H1 (cell line): ENCODE measurements at regions not wholly inside any gene's neighbourhood (a gene's known extent, or its start where the extent isn't known, plus 50 kb on each side); places are given as distances from the start of the nearest gene placed in this dataset.

Experiments used
- CTCF ChIA-PET: fragments of 300-600 bp; sonication (Branson Sonifier 250); formaldehyde crosslinking; loops from one replicate; lab custom pipeline; 2021; ENCODE audit not compliant: partially characterized antibody; lab: Charles Lee
- POLR2A ChIA-PET: fragments of 300-600 bp; sonication (Branson Sonifier 250); formaldehyde crosslinking; loops from one replicate; lab custom pipeline; 2021; ENCODE audit warnings: inconsistent platforms; ENCODE audit not compliant: partially characterized antibody; lab: Charles Lee
- DNase-seq, 2 experiments: peaks; one replicate each; pipeline versions ENCODE4 v3.0.0 to v3.0.0-alpha.2; 2010 to 2022; ENCODE audit warnings: low spot score in 2 of 2, low read depth in 1 of 2, mixed read lengths in 1 of 2
- FAIRE-seq: peaks from 2 replicates; lab custom pipeline; 2011; peaks lifted over from hg19 to GRCh38; lab: Jason Lieb, UNC
- H2AFZ ChIP-seq: 2 replicates; pipeline ENCODE4 v1.8.1; 2012; ENCODE audit warnings: low read length, inconsistent platforms
- H2AK5ac ChIP-seq: 2 replicates; pipeline ENCODE4 v1.6.1; 2013; ENCODE audit warnings: low read depth, low read length
- H2BK120ac ChIP-seq: replicated peaks from 2 replicates; pipeline ENCODE3; 2013; ENCODE audit warnings: low read depth, low read length, inconsistent platforms
- H2BK12ac ChIP-seq: 2 replicates; pipeline ENCODE4 v1.6.1; 2013; ENCODE audit warnings: low read depth, low read length
- H2BK15ac ChIP-seq: 2 replicates; pipeline ENCODE4 v1.6.1; 2013; ENCODE audit warnings: low read length
- H2BK20ac ChIP-seq: 2 replicates; pipeline ENCODE4 v1.6.1; 2013; ENCODE audit warnings: low read length
- H2BK5ac ChIP-seq: 2 replicates; pipeline ENCODE4 v1.6.1; 2013; ENCODE audit warnings: low read depth, low read length
- H3K14ac ChIP-seq: 2 replicates; pipeline ENCODE4 v1.6.1; 2013; ENCODE audit warnings: inconsistent platforms; ENCODE audit not compliant: insufficient read length
- H3K18ac ChIP-seq: 2 replicates; pipeline ENCODE4 v1.6.1; 2013; ENCODE audit warnings: low read length; ENCODE audit errors: extremely low read depth
- H3K23ac ChIP-seq: 2 replicates; pipeline ENCODE4 v1.6.1; 2013; ENCODE audit warnings: inconsistent platforms; ENCODE audit not compliant: insufficient read length
- H3K23me2 ChIP-seq: 2 replicates; pipeline ENCODE4 v1.6.1; 2013; ENCODE audit warnings: low read depth, low read length
- H3K27ac ChIP-seq: 2 replicates; pipeline ENCODE4 v1.6.1; 2011; ENCODE audit warnings: low read depth, low read length, inconsistent platforms
- H3K27me3 ChIP-seq, 4 experiments: replicated peaks in 1 of 4; 1 replicate in 1 of 4; 2 replicates in 3 of 4; pipeline versions ENCODE4 v1.6.1 to v1.8.1; 2011 to 2013; ENCODE audit warnings: low read length in 3 of 4, mild to moderate bottlenecking in 3 of 4, inconsistent platforms in 2 of 4, mixed read lengths in 2 of 4, moderate library complexity in 1 of 4; ENCODE audit not compliant: control insufficient read depth in 3 of 4, insufficient read depth in 3 of 4; ENCODE audit errors: extremely low read depth in 1 of 4
- H3K36me3 ChIP-seq, 4 experiments: 2 replicates each; pipeline versions ENCODE4 v1.6.1 to v1.8.1; 2011 to 2013; ENCODE audit warnings: mild to moderate bottlenecking in 4 of 4, low read length in 3 of 4, moderate library complexity in 2 of 4, control low read depth in 1 of 4, inconsistent platforms in 1 of 4; ENCODE audit not compliant: insufficient read depth in 4 of 4, control insufficient read depth in 2 of 4
- H3K4ac ChIP-seq: replicated peaks from 2 replicates; pipeline ENCODE3; 2013; ENCODE audit warnings: low read length, low read depth, mixed read lengths, inconsistent platforms; ENCODE audit not compliant: insufficient read length
- H3K4me1 ChIP-seq, 4 experiments: replicated peaks in 1 of 4; 1 replicate in 1 of 4; 2 replicates in 3 of 4; pipeline versions ENCODE4 v1.6.1 to v1.8.1; 2011 to 2013; ENCODE audit warnings: low read length in 3 of 4, inconsistent platforms in 2 of 4, mixed read lengths in 1 of 4; ENCODE audit not compliant: insufficient read depth in 4 of 4, control insufficient read depth in 3 of 4
- H3K4me2 ChIP-seq, 2 experiments: 2 replicates each; pipeline versions ENCODE4 v1.6.1 to v1.8.1; 2011 to 2013; ENCODE audit warnings: low read depth in 2 of 2, low read length in 2 of 2, control low read depth in 1 of 2, inconsistent platforms in 1 of 2, mild to moderate bottlenecking in 1 of 2; ENCODE audit not compliant: insufficient read depth in 1 of 2
- H3K4me3 ChIP-seq, 4 experiments: fragments of 200-600, 300-600 bp in 1 of 4; sonication (generic), shearing (Covaris generic), sonication (Bioruptor Twin) in 1 of 4; 2 replicates each; pipeline versions ENCODE4 v1.5.1 to v1.8.1; 2011 to 2016; ENCODE audit warnings: low read length in 4 of 4, low read depth in 3 of 4, control low read depth in 2 of 4, inconsistent platforms in 2 of 4, mild to moderate bottlenecking in 2 of 4, mixed read lengths in 1 of 4, moderate library complexity in 1 of 4; ENCODE audit not compliant: insufficient read depth in 2 of 4; ENCODE audit errors: extremely low read depth in 1 of 4
- H3K56ac ChIP-seq: replicated peaks from 2 replicates; pipeline ENCODE3; 2013; ENCODE audit warnings: low read depth, mild to moderate bottlenecking, mixed read lengths, low read length, inconsistent platforms; ENCODE audit not compliant: insufficient read length
- H3K79me1 ChIP-seq: 2 replicates; pipeline ENCODE4 v1.6.1; 2013; ENCODE audit warnings: low read depth, low read length, control low read depth
- H3K79me2 ChIP-seq, 2 experiments: 2 replicates each; pipeline versions ENCODE4 v1.6.1 to v1.8.1; 2012 to 2013; ENCODE audit warnings: low read length in 2 of 2, mild to moderate bottlenecking in 2 of 2, inconsistent platforms in 1 of 2; ENCODE audit not compliant: insufficient read depth in 2 of 2, control insufficient read depth in 1 of 2
- H3K9ac ChIP-seq, 4 experiments: replicated peaks in 1 of 4; 1 replicate in 1 of 4; 2 replicates in 3 of 4; pipeline versions ENCODE4 v1.6.1 to v1.8.1; 2011 to 2013; ENCODE audit warnings: low read depth in 3 of 4, low read length in 3 of 4, control low read depth in 2 of 4, mild to moderate bottlenecking in 2 of 4, moderate library complexity in 2 of 4, inconsistent platforms in 1 of 4; ENCODE audit errors: extremely low read depth in 1 of 4
- H3K9me3 ChIP-seq, 2 experiments: 2 replicates each; pipeline versions ENCODE4 v1.6.1 to v1.8.1; 2012 to 2013; ENCODE audit warnings: mild to moderate bottlenecking in 2 of 2, moderate library complexity in 2 of 2, control low read depth in 1 of 2, inconsistent platforms in 1 of 2, low read depth in 1 of 2, low read length in 1 of 2, mixed read lengths in 1 of 2; ENCODE audit not compliant: insufficient read depth in 2 of 2
- H4K20me1 ChIP-seq, 2 experiments: replicated peaks in 1 of 2; 2 replicates each; pipeline versions ENCODE3 to v1.8.1; 2011 to 2013; ENCODE audit warnings: inconsistent platforms in 2 of 2, low read length in 2 of 2, mild to moderate bottlenecking in 1 of 2; ENCODE audit not compliant: insufficient read depth in 2 of 2, control insufficient read depth in 1 of 2
- H4K5ac ChIP-seq: 2 replicates; pipeline ENCODE4 v1.6.1; 2013; ENCODE audit warnings: low read length, low read depth, mixed read lengths, inconsistent platforms; ENCODE audit not compliant: insufficient read length
- H4K8ac ChIP-seq: 2 replicates; pipeline ENCODE4 v1.8.0; 2013; ENCODE audit warnings: mild to moderate bottlenecking, moderate library complexity, low read length, inconsistent platforms; ENCODE audit not compliant: insufficient read depth; ENCODE audit errors: extremely low read depth
- H4K91ac ChIP-seq: replicated peaks from 2 replicates; pipeline ENCODE3; 2013; ENCODE audit warnings: low read length, mixed read lengths, inconsistent platforms; ENCODE audit not compliant: insufficient read length
- BRCA1 ChIP-seq: IDR thresholded peaks from 2 replicates; pipeline ENCODE4 v1.6.1; 2012; ENCODE audit warnings: low read depth, low read length, improper control_type of control experiment
- KDM1A ChIP-seq: fragments of 200-600, 300-600 bp; sonication (generic); IDR thresholded peaks from 2 replicates; pipeline ENCODE4 v1.7.1; 2016; ENCODE audit warnings: mild to moderate bottlenecking, low read length, borderline replicate concordance
- KDM4A ChIP-seq: IDR thresholded peaks from one replicate; pipeline ENCODE4 v1.7.1; 2012; ENCODE audit warnings: low read depth, mild to moderate bottlenecking, moderate library complexity, low read length, inconsistent platforms; ENCODE audit not compliant: severe bottlenecking
- MAFK ChIP-seq: IDR thresholded peaks from 2 replicates; pipeline ENCODE4 v1.6.1; 2012; ENCODE audit warnings: low read depth, mild to moderate bottlenecking, improper control_type of control experiment, low read length
- PHF8 ChIP-seq: fragments of 200-600 bp; sonication (generic); conservative IDR thresholded peaks from 2 replicates; pipeline ENCODE4 v1.7.1; 2012; ENCODE audit warnings: low read depth, mild to moderate bottlenecking, inconsistent platforms, low read length, moderate library complexity
- POLR2A ChIP-seq, 2 experiments: IDR thresholded peaks; 1 replicate in 1 of 2; 2 replicates in 1 of 2; pipeline ENCODE4 v1.6.1; 2011; ENCODE audit warnings: low read depth in 2 of 2, low read length in 2 of 2, mild to moderate bottlenecking in 2 of 2; ENCODE audit errors: control extremely low read depth in 1 of 2
- POU5F1 ChIP-seq: IDR thresholded peaks from 2 replicates; pipeline ENCODE4 v1.6.1; 2011; ENCODE audit warnings: low read depth, mild to moderate bottlenecking, low read length, moderate library complexity
- RBBP5 ChIP-seq: IDR thresholded peaks from 2 replicates; pipeline ENCODE4 v1.7.1; 2012; ENCODE audit warnings: low read depth, mild to moderate bottlenecking, inconsistent platforms, low read length, moderate library complexity, borderline replicate concordance
- SIN3A ChIP-seq, 2 experiments: IDR thresholded peaks in 1 of 2; conservative IDR thresholded peaks in 1 of 2; 2 replicates each; pipeline ENCODE4 v1.6.1; 2011 to 2012; ENCODE audit warnings: low read length in 2 of 2, improper control_type of control experiment in 1 of 2, low read depth in 1 of 2, mild to moderate bottlenecking in 1 of 2
- SIRT6 ChIP-seq: IDR thresholded peaks from one replicate; pipeline ENCODE4 v1.7.1; 2012; ENCODE audit warnings: low read length, inconsistent platforms
- SIX5 ChIP-seq: IDR thresholded peaks from 2 replicates; pipeline ENCODE4 v1.6.1; 2011; ENCODE audit warnings: mild to moderate bottlenecking, low read depth, low read length
- SUZ12 ChIP-seq: fragments of 200-600 bp; sonication (generic); IDR thresholded peaks from 2 replicates; pipeline ENCODE4 v1.6.1; 2012; ENCODE audit warnings: mild to moderate bottlenecking, inconsistent platforms, low read length, moderate library complexity, mixed read lengths
- TAF1 ChIP-seq: IDR thresholded peaks from 2 replicates; pipeline ENCODE4 v1.6.1; 2011; ENCODE audit warnings: mild to moderate bottlenecking, low read depth, low read length
- TAF7 ChIP-seq: optimal IDR thresholded peaks from 2 replicates; pipeline ENCODE3; 2011; ENCODE audit warnings: low read depth, mild to moderate bottlenecking, inconsistent platforms, low read length, moderate library complexity, borderline replicate concordance
- TBP ChIP-seq: IDR thresholded peaks from 2 replicates; pipeline ENCODE4 v1.6.1; 2011; ENCODE audit warnings: low read depth, low read length, improper control_type of control experiment
- TF ChIP-seq, protein P1 (sequence below): IDR thresholded peaks from 2 replicates; pipeline ENCODE4 v1.6.1; 2012; ENCODE audit warnings: inconsistent platforms

DNA sequence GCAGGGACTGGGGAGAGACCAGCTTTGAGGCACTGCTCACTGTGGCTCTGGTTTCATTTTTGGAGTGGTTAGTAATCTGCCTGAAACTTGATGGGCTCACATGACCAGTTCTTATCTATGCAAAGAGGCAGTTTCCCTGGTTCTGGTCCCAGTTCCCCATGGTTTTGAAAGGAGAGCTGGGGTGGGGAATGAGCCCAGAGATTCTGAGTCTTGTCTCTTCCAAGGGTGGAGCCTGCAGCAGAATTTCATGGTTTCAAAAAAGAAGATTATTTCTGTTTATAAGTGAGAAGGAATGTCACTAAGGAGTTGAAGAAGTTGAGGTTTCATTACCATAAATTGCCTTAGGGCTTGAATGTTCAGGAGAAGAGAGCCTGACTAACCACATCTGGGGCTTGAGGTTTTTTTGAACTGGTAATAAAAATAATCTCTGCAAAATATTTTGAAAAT is 190.2 kb upstream of the HABP2 start:
- no peaks in the 10 kb centered on the region for H3K4me1 ChIP-seq
- no peak overlapping the region for H3K4me2 ChIP-seq
- no peak overlapping the region for H3K27ac ChIP-seq
- H3K14ac ChIP-seq = no peak overlapping the region
- H2BK120ac ChIP-seq = no peak overlapping the region
- no peak overlapping the region for H2AFZ ChIP-seq
- no peaks in the 10 kb centered on the region for H3K79me1 ChIP-seq
- no peak overlapping the region for H4K8ac ChIP-seq
- H2AK5ac ChIP-seq = no peak overlapping the region
- no peaks in the 10 kb centered on the region; a peak in 1 of 7 replicates for H3K27me3 ChIP-seq
- H3K9me3 ChIP-seq = peaks cover 0 to 5% of the 10 kb centered on the region in 2 experiments; a peak in 1 of 4 replicates
- ChIA-PET CTCF (interaction anchor here (1.0 kb wide), 1 partner anchor 11 kb away, joined by 3 read pairs; no protein-coding TSS in a partner anchor), POLR2A (no interaction called here)
- H4K91ac ChIP-seq = no peak overlapping the region
- no peaks in the 10 kb centered on the region for H4K20me1 ChIP-seq
- FAIRE-seq (no peak), DNase-seq (no peak)
- H3K9ac ChIP-seq = no peak overlapping the region
- H3K23ac ChIP-seq = no peak overlapping the region
- H2BK20ac ChIP-seq = no peak overlapping the region
- H3K56ac ChIP-seq = no peak overlapping the region
- no peaks in the 10 kb centered on the region for H3K23me2 ChIP-seq
- H3K36me3 ChIP-seq = no peaks in the 10 kb centered on the region
- H3K79me2 ChIP-seq = no peaks in the 10 kb centered on the region
- no peak overlapping the region for H2BK5ac ChIP-seq
- H3K4ac ChIP-seq = no peak overlapping the region
- no peak overlapping the region for H2BK15ac ChIP-seq
- no peak overlapping the region for H4K5ac ChIP-seq
- H3K4me3 ChIP-seq = no peak overlapping the region
- H2BK12ac ChIP-seq = no peak overlapping the region
- no peak overlapping the region for H3K18ac ChIP-seq
- TF ChIP-seq PHF8 (no peak), KDM4A (no peak), BRCA1 (no peak), SIN3A (conservative IDR thresholded peaks at IDR 0.05 in 1 of 2, IDR thresholded peaks at IDR 0.05 in 1 of 2; ENCODE audit: low read depth in 1 of 2, low read length in 2 of 2) (no peak), TBP (no peak), RBBP5 (no peak), POU5F1 (no peak), MAFK (no peak), SUZ12 (no peak), KDM1A (no peak), SIX5 (no peak), TAF7 (no peak), POLR2A (IDR thresholded peaks at IDR 0.05; ENCODE audit: control extremely low read depth in 1 of 2, low read depth in 2 of 2, low read length in 2 of 2) (no peak), TAF1 (no peak), SIRT6 (no peak)
- TF ChIP-seq, protein P1, sequence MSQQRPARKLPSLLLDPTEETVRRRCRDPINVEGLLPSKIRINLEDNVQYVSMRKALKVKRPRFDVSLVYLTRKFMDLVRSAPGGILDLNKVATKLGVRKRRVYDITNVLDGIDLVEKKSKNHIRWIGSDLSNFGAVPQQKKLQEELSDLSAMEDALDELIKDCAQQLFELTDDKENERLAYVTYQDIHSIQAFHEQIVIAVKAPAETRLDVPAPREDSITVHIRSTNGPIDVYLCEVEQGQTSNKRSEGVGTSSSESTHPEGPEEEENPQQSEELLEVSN = no peak
